T-helper 17 cell (primary cell): ENCODE measurements at regions not wholly inside any gene's neighbourhood (a gene's known extent, or its start where the extent isn't known, plus 50 kb on each side); places are given as distances from the start of the nearest gene placed in this dataset.

ENCODE experiments used
- ATAC-seq: fragments of 150-1000 bp; cut with Tn5 transposase; 2 replicates; pipeline ENCODE4 v1.10.0; 2021; ENCODE audit warnings: mild to moderate bottlenecking, moderate library complexity
- DNase-seq, 3 donors: peaks; one replicate each; pipeline versions ENCODE4 v3.0.0 to v3.0.0-alpha.2; 2020 to 2021
- H3K9me3 ChIP-seq: one replicate; pipeline ENCODE4 v1.7.0; 2013; ENCODE audit warnings: low read length, mild to moderate bottlenecking; ENCODE audit not compliant: control insufficient read depth, poor library complexity, severe bottlenecking
- H3K27ac Mint-ChIP-seq: one replicate; pipeline ENCODE4 v1.8.0; 2022; ENCODE audit warnings: mild to moderate bottlenecking, moderate library complexity, mixed read lengths
- H3K27me3 Mint-ChIP-seq: one replicate; pipeline ENCODE4 v1.8.0; 2022; ENCODE audit warnings: mixed read lengths
- H3K36me3 Mint-ChIP-seq: one replicate; pipeline ENCODE4 v1.8.0; 2022; ENCODE audit warnings: low read depth, mixed read lengths
- H3K4me1 Mint-ChIP-seq: one replicate; pipeline ENCODE4 v1.8.0; 2022; ENCODE audit warnings: mild to moderate bottlenecking, mixed read lengths
- H3K4me3 Mint-ChIP-seq: one replicate; pipeline ENCODE4 v1.8.0; 2022; ENCODE audit warnings: mild to moderate bottlenecking, moderate library complexity, mixed read lengths

DNA sequence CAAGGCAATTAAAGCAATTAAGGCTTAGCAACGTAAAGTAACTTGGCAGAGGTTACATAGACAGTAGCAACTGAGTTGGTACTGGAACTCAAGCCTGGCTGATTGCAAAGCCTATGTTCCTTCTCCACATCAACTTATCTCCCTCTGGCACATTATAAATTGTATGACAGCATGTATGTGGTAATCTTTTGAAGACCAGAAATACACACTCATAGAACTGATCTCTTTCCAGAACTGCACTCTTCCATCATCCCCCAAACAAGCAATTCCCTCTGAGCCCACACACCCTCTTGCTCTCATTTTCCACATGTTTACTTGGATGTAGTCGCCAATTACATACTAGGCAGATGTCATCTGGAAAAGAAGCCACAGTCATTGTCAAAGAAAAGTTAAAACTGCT, 502.2 kb downstream of the PLPP3 start:
- H3K4me1 Mint-ChIP-seq: no peaks in the 10 kb centered on the region
- H3K27ac Mint-ChIP-seq: no peak overlapping the region
- no peak overlapping the region for H3K4me3 Mint-ChIP-seq
- no peaks in the 10 kb centered on the region for H3K36me3 Mint-ChIP-seq
- DNase-seq (no peak), ATAC-seq (no peak)
- H3K9me3 ChIP-seq: no peaks in the 10 kb centered on the region
- no peaks in the 10 kb centered on the region for H3K27me3 Mint-ChIP-seq

DNA sequence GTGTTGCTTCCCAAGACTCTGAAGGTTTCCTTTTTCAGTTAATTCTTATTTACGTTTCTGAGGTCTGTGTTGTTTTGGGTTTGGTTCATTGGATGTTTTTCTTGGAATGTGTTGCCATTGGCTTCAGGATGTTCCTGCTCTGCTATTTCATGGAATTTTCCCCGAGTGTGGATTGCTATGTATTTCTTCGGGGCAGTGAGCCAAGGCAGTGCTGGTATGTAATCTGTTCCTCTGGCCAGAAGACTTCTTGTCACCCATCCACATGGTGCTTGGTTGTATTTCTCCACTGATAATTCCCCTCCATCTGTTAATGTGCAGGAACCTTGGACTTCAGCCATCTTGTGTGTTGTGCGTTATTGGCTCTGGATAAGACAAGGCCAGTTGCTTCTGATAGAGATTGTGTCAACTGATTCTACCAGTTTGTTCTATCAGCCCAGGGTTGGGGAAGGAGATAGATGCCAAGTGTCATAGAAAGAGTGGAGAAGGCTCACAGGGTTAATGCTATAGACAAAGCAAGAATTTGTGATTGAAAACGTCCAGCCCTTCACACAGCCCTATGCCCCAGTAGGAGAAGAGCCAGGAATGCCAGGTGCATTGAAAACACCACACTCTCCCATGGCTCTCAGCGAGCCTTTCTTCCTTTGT, 505.2 kb downstream of the PLPP3 start:
- H3K9me3 ChIP-seq: no peaks in the 10 kb centered on the region
- ATAC-seq (no peak), DNase-seq (no peak)
- H3K4me3 Mint-ChIP-seq: no peak overlapping the region
- no peak overlapping the region for H3K27ac Mint-ChIP-seq
- no peaks in the 10 kb centered on the region for H3K36me3 Mint-ChIP-seq
- H3K27me3 Mint-ChIP-seq: no peaks in the 10 kb centered on the region
- no peaks in the 10 kb centered on the region for H3K4me1 Mint-ChIP-seq

- ATAC-seq (no peak), DNase-seq (no peak)
- Mint-ChIP-seq H3K4me3 (no peak overlapping the region), H3K27me3 (no peaks in the 10 kb centered on the region), H3K36me3 (no peaks in the 10 kb centered on the region), H3K4me1 (no peaks in the 10 kb centered on the region), H3K27ac (no peak overlapping the region)
- H3K9me3 ChIP-seq: no peaks in the 10 kb centered on the region
Measured at GRCh38 chr1:56073614-56074006, 505.8 kb downstream of the PLPP3 start.

DNA sequence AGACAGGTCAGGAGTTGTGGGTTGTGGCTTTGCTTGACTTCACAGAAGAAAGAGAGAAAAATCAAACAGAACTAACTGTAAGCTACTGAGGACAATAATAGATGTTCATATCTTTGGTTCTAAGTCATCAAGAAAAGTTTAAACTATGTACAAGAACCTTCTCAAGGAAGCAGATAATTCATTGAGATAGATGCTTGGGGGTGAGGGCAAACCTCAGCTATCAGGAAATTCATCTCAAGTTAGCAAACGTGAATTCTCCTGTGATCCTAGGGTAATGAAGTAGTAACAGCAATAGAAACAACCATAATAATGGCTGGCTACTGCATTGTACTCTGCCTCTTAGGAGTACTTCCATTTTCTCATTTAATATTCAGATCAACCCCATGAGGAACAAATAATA, 506.2 kb downstream of the PLPP3 start:
- DNase-seq (no peak), ATAC-seq (no peak)
- no peak overlapping the region for H3K4me3 Mint-ChIP-seq
- H3K9me3 ChIP-seq: no peaks in the 10 kb centered on the region
- H3K4me1 Mint-ChIP-seq: no peaks in the 10 kb centered on the region
- no peak overlapping the region for H3K27ac Mint-ChIP-seq
- H3K36me3 Mint-ChIP-seq: no peaks in the 10 kb centered on the region
- H3K27me3 Mint-ChIP-seq: no peaks in the 10 kb centered on the region

DNA sequence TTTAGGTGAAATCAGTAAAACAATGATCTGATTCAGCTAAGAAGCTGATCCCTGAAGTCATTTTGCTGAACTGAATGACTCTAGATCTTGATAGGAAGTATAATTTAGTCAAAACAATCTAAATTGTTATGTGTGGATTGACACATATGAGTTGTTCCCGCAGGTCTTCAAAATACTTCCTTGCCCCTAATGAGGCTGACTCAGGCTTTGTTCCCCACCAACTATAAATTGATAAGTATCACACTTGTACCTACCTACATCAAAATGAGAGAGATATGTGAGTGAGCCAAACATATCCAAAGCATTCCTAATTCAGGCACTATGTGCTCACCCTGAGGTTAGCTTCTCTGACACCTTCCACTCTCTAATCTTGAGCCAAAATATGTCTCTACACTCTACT, 507.1 kb downstream of the PLPP3 start:
- no peak for DNase-seq
- Mint-ChIP-seq H3K27ac (no peak overlapping the region), H3K4me1 (no peaks in the 10 kb centered on the region), H3K36me3 (no peaks in the 10 kb centered on the region), H3K27me3 (no peaks in the 10 kb centered on the region), H3K4me3 (no peak overlapping the region)
- H3K9me3 ChIP-seq: no peaks in the 10 kb centered on the region
- no peak for ATAC-seq

GRCh38 chr1:56071351-56071750, 508.0 kb downstream of the PLPP3 start:
- Mint-ChIP-seq H3K27ac (no peak overlapping the region), H3K36me3 (no peaks in the 10 kb centered on the region), H3K27me3 (no peaks in the 10 kb centered on the region), H3K4me1 (no peaks in the 10 kb centered on the region), H3K4me3 (no peak overlapping the region)
- no peak for ATAC-seq
- DNase-seq: no peak
- H3K9me3 ChIP-seq: no peaks in the 10 kb centered on the region

GRCh38 chr1:56070601-56071000, 508.8 kb downstream of the PLPP3 start:
- Mint-ChIP-seq H3K36me3 (no peaks in the 10 kb centered on the region), H3K27me3 (no peaks in the 10 kb centered on the region), H3K4me1 (no peaks in the 10 kb centered on the region), H3K4me3 (no peak overlapping the region), H3K27ac (no peak overlapping the region)
- DNase-seq (no peak), ATAC-seq (no peak)
- H3K9me3 ChIP-seq: no peaks in the 10 kb centered on the region

- Mint-ChIP-seq H3K27ac (no peak overlapping the region), H3K27me3 (no peaks in the 10 kb centered on the region), H3K4me3 (no peak overlapping the region), H3K36me3 (no peaks in the 10 kb centered on the region), H3K4me1 (no peaks in the 10 kb centered on the region)
- ATAC-seq (no peak), DNase-seq (no peak)
- H3K9me3 ChIP-seq: no peaks in the 10 kb centered on the region
Measured at GRCh38 chr1:56069824-56070223, 509.5 kb downstream of the PLPP3 start.

DNA sequence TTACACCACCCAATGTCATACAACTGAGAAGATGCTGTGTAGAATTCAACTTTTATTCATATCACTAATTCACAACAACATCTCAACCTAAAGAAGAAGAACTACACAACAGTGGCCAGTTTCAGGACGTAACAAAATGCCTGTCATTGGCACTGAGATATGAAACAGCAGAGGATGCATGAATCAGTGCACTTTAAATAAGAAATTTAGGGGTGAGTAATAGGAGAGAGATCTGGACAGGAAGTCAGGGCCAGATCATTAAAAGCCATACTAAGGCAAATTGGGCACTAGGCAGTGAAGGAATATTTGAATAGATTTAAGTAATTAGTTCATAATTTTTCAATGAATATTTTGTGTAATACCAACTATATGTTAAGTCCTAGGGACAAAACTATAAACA, 510.5 kb downstream of the PLPP3 start:
- Mint-ChIP-seq H3K4me3 (no peak overlapping the region), H3K4me1 (no peaks in the 10 kb centered on the region), H3K27ac (no peak overlapping the region), H3K36me3 (no peaks in the 10 kb centered on the region), H3K27me3 (no peaks in the 10 kb centered on the region)
- H3K9me3 ChIP-seq: no peaks in the 10 kb centered on the region
- DNase-seq: no peak
- ATAC-seq: no peak

GRCh38 chr1:56068210-56068609, 511.2 kb downstream of the PLPP3 start:
- Mint-ChIP-seq H3K27ac (no peak overlapping the region), H3K4me1 (no peaks in the 10 kb centered on the region), H3K27me3 (no peaks in the 10 kb centered on the region), H3K4me3 (no peak overlapping the region), H3K36me3 (no peaks in the 10 kb centered on the region)
- ATAC-seq (no peak), DNase-seq (no peak)
- H3K9me3 ChIP-seq: no peaks in the 10 kb centered on the region

DNA sequence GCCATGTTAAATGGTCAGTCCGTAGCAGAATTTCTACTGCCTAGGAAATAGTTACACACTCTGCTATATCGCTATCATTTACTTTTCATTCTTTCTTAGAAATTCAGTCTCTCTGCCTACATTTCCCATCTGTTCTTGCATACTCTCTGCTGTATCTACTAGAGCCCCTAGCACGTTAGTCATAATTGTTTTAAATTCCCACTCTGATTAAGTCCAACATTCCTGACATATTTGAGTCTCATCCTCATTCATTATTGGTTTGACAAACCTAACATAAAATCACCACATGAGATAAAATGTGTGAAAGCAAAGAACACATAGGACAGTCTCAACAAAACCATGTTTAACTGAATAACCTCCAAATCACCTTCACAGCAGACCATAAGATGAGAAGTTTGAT, 513.6 kb downstream of the PLPP3 start:
- no peaks in the 10 kb centered on the region for H3K4me1 Mint-ChIP-seq
- no peaks in the 10 kb centered on the region for H3K27me3 Mint-ChIP-seq
- ATAC-seq: no peak
- no peak overlapping the region for H3K27ac Mint-ChIP-seq
- no peaks in the 10 kb centered on the region for H3K9me3 ChIP-seq
- H3K36me3 Mint-ChIP-seq: no peaks in the 10 kb centered on the region
- H3K4me3 Mint-ChIP-seq: no peak overlapping the region
- no peak for DNase-seq

- H3K36me3 Mint-ChIP-seq: no peaks in the 10 kb centered on the region
- ATAC-seq (no peak), DNase-seq (no peak)
- no peaks in the 10 kb centered on the region for H3K9me3 ChIP-seq
- no peak overlapping the region for H3K27ac Mint-ChIP-seq
- no peaks in the 10 kb centered on the region for H3K4me1 Mint-ChIP-seq
- H3K27me3 Mint-ChIP-seq: no peaks in the 10 kb centered on the region
- no peak overlapping the region for H3K4me3 Mint-ChIP-seq
Measured at GRCh38 chr1:56064705-56065104, 514.7 kb downstream of the PLPP3 start.

DNA sequence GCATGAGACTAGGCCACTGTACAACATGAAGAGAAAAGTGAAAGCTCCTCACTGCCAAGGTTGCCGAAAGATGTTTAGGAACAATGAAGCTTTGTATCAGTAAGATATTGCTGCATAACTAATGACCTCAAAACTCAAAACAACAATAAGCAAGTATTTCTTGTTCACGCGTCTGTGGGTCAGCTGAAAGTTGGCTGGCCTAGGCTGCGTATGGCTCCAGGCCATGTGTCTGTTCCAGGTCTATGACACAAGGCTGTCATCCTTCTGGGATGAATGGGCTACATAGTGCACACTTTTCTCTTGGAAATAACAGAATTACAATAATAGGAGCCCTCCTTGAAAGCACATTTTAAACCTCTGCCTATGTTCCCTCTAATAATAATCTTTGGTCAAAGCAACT, 515.9 kb downstream of the PLPP3 start:
- H3K9me3 ChIP-seq: no peaks in the 10 kb centered on the region
- ATAC-seq (no peak), DNase-seq (no peak)
- Mint-ChIP-seq H3K36me3 (no peaks in the 10 kb centered on the region), H3K4me1 (no peaks in the 10 kb centered on the region), H3K27ac (no peak overlapping the region), H3K27me3 (peaks cover 3% of the 10 kb centered on the region), H3K4me3 (no peak overlapping the region)

GRCh38 chr1:56062625-56063024, 516.7 kb downstream of the PLPP3 start:
- no peaks in the 10 kb centered on the region for H3K9me3 ChIP-seq
- H3K27ac Mint-ChIP-seq: no peak overlapping the region

More at GRCh38 chr1:56062625-56063024, 516.7 kb downstream of the PLPP3 start:
- H3K4me1 Mint-ChIP-seq: no peaks in the 10 kb centered on the region
- no peak overlapping the region for H3K4me3 Mint-ChIP-seq
- DNase-seq (no peak), ATAC-seq (no peak)
- H3K27me3 Mint-ChIP-seq: peaks cover 8% of the 10 kb centered on the region
- H3K36me3 Mint-ChIP-seq: no peaks in the 10 kb centered on the region
